Progenitor cell of endocrine pancreas (in vitro differentiated cells): ENCODE measurements at regions not wholly inside any gene's neighbourhood (a gene's known extent, or its start where the extent isn't known, plus 50 kb on each side); places are given as distances from the start of the nearest gene placed in this dataset.

Experiments used
- DNase-seq: peaks from one replicate; pipeline ENCODE4 v3.0.0; 2021; ENCODE audit warnings: low spot score; ENCODE audit not compliant: unreplicated experiment
- H3K27ac Mint-ChIP-seq: 2 replicates; pipeline ENCODE4 v1.8.0; 2021; ENCODE audit warnings: mild to moderate bottlenecking, moderate library complexity, mixed read lengths
- H3K27me3 Mint-ChIP-seq: 2 replicates; pipeline ENCODE4 v1.8.0; 2021; ENCODE audit warnings: mixed read lengths
- H3K36me3 Mint-ChIP-seq: 2 replicates; pipeline ENCODE4 v1.8.0; 2022; ENCODE audit warnings: mixed read lengths; ENCODE audit not compliant: insufficient read depth
- H3K4me1 Mint-ChIP-seq: 2 replicates; pipeline ENCODE4 v1.8.0; 2021; ENCODE audit warnings: low read depth, mixed read lengths
- H3K4me3 Mint-ChIP-seq: 2 replicates; pipeline ENCODE4 v1.8.0; 2021; ENCODE audit warnings: low read depth, mild to moderate bottlenecking, moderate library complexity, mixed read lengths
- H3K9me3 Mint-ChIP-seq: 2 replicates; pipeline ENCODE4 v1.8.0; 2021; ENCODE audit warnings: low read depth, mixed read lengths
- CTCF ChIP-seq: fragments of 200-600 bp; sonication (generic); IDR thresholded peaks from one replicate; pipeline ENCODE4 v1.5.0; 2021; ENCODE audit warnings: antibody characterized with exemption, mild to moderate bottlenecking; ENCODE audit not compliant: unreplicated experiment

DNA sequence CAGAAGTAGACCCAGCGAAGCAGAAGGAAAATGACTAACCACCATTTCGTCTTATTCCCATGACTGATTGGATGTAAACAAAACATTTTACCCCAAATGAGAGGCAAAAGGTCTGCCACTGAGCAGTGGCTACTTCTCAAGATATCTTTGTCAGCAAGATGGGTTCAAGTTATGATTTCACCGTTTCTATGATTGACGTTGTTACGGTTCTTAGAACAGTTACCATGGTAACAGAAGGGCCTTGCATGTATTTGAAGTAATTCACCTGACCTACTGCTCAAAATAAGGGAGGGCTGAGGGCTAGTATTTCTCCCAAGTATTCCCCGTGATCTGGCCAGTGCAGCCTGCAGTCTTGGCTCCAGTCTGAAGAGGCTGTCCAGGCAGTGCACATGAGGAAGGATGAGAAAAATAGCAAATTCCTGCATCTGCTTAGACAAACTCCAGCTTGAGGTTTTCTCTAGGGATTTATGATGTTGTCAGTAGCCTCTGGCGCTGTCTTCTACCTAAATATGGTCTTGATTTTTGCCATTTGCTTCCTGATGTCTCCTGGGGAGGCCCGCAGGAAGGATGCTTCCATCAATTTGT is 372.7 kb downstream of the TMEM38B start:
- H3K4me3 Mint-ChIP-seq, result no peak overlapping the region
- H3K36me3 Mint-ChIP-seq, result no peaks in the 10 kb centered on the region
- H3K27me3 Mint-ChIP-seq, result no peaks in the 10 kb centered on the region
- H3K27ac Mint-ChIP-seq, result no peak overlapping the region
- H3K4me1 Mint-ChIP-seq, result no peaks in the 10 kb centered on the region
- no peak for DNase-seq
- TF ChIP-seq CTCF, result no peak
- no peaks in the 10 kb centered on the region for H3K9me3 Mint-ChIP-seq

- no peaks in the 10 kb centered on the region for H3K36me3 Mint-ChIP-seq
- no peak for TF ChIP-seq CTCF
- no peak overlapping the region for H3K4me3 Mint-ChIP-seq
- no peak overlapping the region for H3K27ac Mint-ChIP-seq
- no peaks in the 10 kb centered on the region for H3K4me1 Mint-ChIP-seq
- H3K9me3 Mint-ChIP-seq, result no peaks in the 10 kb centered on the region
- no peaks in the 10 kb centered on the region for H3K27me3 Mint-ChIP-seq
- DNase-seq, result no peak
Observed at GRCh38 chr9:106069241-106069640, 374.9 kb downstream of the TMEM38B start.

- no peak overlapping the region for H3K4me3 Mint-ChIP-seq
Observed at GRCh38 chr9:106072421-106072820, 378.1 kb downstream of the TMEM38B start.

DNA sequence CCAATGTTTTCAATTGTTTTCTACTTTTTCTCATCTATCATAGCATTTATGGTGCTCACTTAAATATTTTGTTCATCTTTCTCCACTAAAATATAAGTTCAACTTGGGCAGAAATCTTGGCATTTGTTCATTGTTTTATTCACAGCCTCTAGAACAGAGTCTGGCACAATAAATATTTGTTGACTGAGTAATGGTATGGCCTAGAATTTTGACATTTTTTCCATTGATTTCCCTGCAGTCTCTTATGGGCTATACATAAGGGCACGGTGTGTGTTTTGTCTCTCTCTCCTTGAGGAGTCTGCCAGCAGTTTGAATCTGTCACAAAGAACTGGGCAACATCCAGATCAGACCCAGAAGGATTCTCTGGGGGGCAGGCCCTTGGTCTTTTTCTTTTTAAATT is 379.7 kb downstream of the TMEM38B start:
- Mint-ChIP-seq H3K27ac (no peak overlapping the region), H3K36me3 (no peaks in the 10 kb centered on the region), H3K4me1 (peaks cover 3% of the 10 kb centered on the region), H3K27me3 (no peaks in the 10 kb centered on the region), H3K4me3 (no peak overlapping the region), H3K9me3 (no peaks in the 10 kb centered on the region)
- DNase-seq, result no peak
- no peak for TF ChIP-seq CTCF

More at GRCh38 chr9:106072421-106072820, 378.1 kb downstream of the TMEM38B start:
- H3K9me3 Mint-ChIP-seq, result no peaks in the 10 kb centered on the region
- H3K4me1 Mint-ChIP-seq, result no peaks in the 10 kb centered on the region
- DNase-seq, result no peak
- no peaks in the 10 kb centered on the region for H3K36me3 Mint-ChIP-seq
- no peaks in the 10 kb centered on the region for H3K27me3 Mint-ChIP-seq
- H3K27ac Mint-ChIP-seq, result no peak overlapping the region
- TF ChIP-seq CTCF, result no peak

DNA sequence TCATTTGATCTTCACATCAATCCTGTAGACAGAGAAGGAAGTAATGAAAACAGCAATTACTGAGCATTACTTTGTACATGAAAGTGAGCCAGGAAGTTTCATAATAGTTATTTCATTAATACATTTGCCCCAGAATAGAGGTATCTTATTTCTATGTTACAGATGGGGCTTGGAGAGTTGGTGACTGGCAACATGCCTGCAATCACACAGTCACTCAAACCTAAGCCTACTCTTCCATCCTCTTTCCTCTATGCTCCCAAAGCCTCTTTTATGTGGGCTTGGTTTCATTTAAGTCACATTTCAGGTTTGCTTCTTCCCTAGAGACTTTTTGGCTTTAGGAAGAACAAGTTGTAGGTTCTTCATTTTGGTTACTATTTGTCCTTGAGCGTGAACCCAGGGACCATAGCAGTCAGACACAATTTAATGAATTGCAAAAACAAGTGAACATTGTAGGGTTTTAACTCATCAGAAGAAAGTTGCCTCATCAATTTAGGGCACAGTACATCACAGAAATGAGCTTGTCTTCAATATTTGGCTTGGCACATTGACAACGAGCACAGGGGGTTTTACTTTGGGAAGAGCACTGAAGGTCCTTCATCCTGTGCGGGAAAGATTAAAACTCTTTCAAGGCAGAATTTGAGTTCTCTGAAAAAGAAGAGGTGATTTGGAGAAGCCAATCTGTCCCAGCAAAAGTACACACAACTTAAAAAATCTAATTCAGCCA is 381.1 kb downstream of the TMEM38B start:
- peaks cover 3% of the 10 kb centered on the region for H3K4me1 Mint-ChIP-seq
- no peak for DNase-seq
- no peak for TF ChIP-seq CTCF
- no peak overlapping the region for H3K27ac Mint-ChIP-seq
- no peaks in the 10 kb centered on the region for H3K9me3 Mint-ChIP-seq
- H3K27me3 Mint-ChIP-seq, result no peaks in the 10 kb centered on the region
- H3K4me3 Mint-ChIP-seq, result no peak overlapping the region
- no peaks in the 10 kb centered on the region for H3K36me3 Mint-ChIP-seq
